HUES48 (cell line): ENCODE measurements at regions not wholly inside any gene's neighbourhood (a gene's known extent, or its start where the extent isn't known, plus 50 kb on each side); places are given as distances from the start of the nearest gene placed in this dataset.
"Not testable (repeated sequence)": the region's sequence is repeated elsewhere in the genome, so short reads cannot be mapped to it uniquely, and the experiment has no call there.

Source experiments
- H3K27ac ChIP-seq: one replicate; pipeline ENCODE4 v1.7.0; 2013; ENCODE audit warnings: low read depth, low read length, inconsistent platforms
- H3K27me3 ChIP-seq: 2 replicates; pipeline ENCODE4 v1.6.1; 2013; ENCODE audit warnings: mild to moderate bottlenecking, low read length; ENCODE audit not compliant: control insufficient read depth, insufficient read depth
- H3K36me3 ChIP-seq: 2 replicates; pipeline ENCODE4 v1.6.1; 2013; ENCODE audit warnings: low read length; ENCODE audit not compliant: control insufficient read depth, insufficient read depth
- H3K4me1 ChIP-seq: 2 replicates; pipeline ENCODE4 v1.6.1; 2013; ENCODE audit warnings: mild to moderate bottlenecking, low read length; ENCODE audit not compliant: control insufficient read depth, insufficient read depth
- H3K4me3 ChIP-seq: 2 replicates; pipeline ENCODE4 v1.5.1; 2013; ENCODE audit warnings: mild to moderate bottlenecking, low read depth, low read length
- H3K9ac ChIP-seq: 2 replicates; pipeline ENCODE4 v1.6.1; 2013; ENCODE audit warnings: mild to moderate bottlenecking, low read depth, low read length, moderate library complexity
- H3K9me3 ChIP-seq: 2 replicates; pipeline ENCODE4 v1.6.1; 2013; ENCODE audit warnings: low read length; ENCODE audit not compliant: control insufficient read depth, insufficient read depth

- H3K9ac ChIP-seq, H3K27me3 ChIP-seq, H3K4me1 ChIP-seq, H3K9me3 ChIP-seq, H3K27ac ChIP-seq, H3K36me3 ChIP-seq, H3K4me3 ChIP-seq: not testable (repeated sequence)
Observed at GRCh38 chr13:73301622-73302021, 242.8 kb downstream of the KLF5 start.

- no peak overlapping the region for H3K27ac ChIP-seq
- no peak overlapping the region for H3K4me3 ChIP-seq
- H3K9ac ChIP-seq, result no peak overlapping the region
- H3K27me3 ChIP-seq, result no peaks in the 10 kb centered on the region
- no peaks in the 10 kb centered on the region; the same call in 1 of the 2 replicates for H3K4me1 ChIP-seq
- H3K9me3 ChIP-seq, result no peaks in the 10 kb centered on the region
- no peaks in the 10 kb centered on the region for H3K36me3 ChIP-seq
Observed at GRCh38 chr13:73300718-73301425, 242.1 kb downstream of the KLF5 start.

- Histone ChIP-seq H3K4me1 (no peaks in the 10 kb centered on the region; the same call in 1 of the 2 replicates), H3K27me3 (no peaks in the 10 kb centered on the region), H3K9ac (no peak overlapping the region), H3K27ac (no peak overlapping the region), H3K36me3 (no peaks in the 10 kb centered on the region), H3K4me3 (no peak overlapping the region), H3K9me3 (no peaks in the 10 kb centered on the region)
Observed at GRCh38 chr13:73299787-73300186, 241.0 kb downstream of the KLF5 start.

GRCh38 chr13:73293913-73294523 is 235.2 kb downstream of the KLF5 start:
- H3K4me1 ChIP-seq, result peaks cover 10% of the 10 kb centered on the region
- no peaks in the 10 kb centered on the region for H3K9me3 ChIP-seq
- H3K4me3 ChIP-seq, result no peak overlapping the region

GRCh38 chr13:73292127-73292526 is 233.3 kb downstream of the KLF5 start:
- H3K9ac ChIP-seq, result no peak overlapping the region
- no peak overlapping the region for H3K4me3 ChIP-seq
- H3K27ac ChIP-seq, result no peak overlapping the region
- H3K4me1 ChIP-seq, result peaks cover 10% of the 10 kb centered on the region
- H3K27me3 ChIP-seq, result no peaks in the 10 kb centered on the region
- no peaks in the 10 kb centered on the region for H3K9me3 ChIP-seq
- H3K36me3 ChIP-seq, result no peaks in the 10 kb centered on the region

More at GRCh38 chr13:73293913-73294523, 235.2 kb downstream of the KLF5 start:
- Histone ChIP-seq H3K36me3 (no peaks in the 10 kb centered on the region), H3K27me3 (no peaks in the 10 kb centered on the region), H3K27ac (no peak overlapping the region), H3K9ac (no peak overlapping the region)

- no peaks in the 10 kb centered on the region for H3K36me3 ChIP-seq
Observed at GRCh38 chr13:73290844-73291243, 232.0 kb downstream of the KLF5 start.

GRCh38 chr13:73288596-73288995 is 229.8 kb downstream of the KLF5 start:
- Histone ChIP-seq H3K4me1 (peaks cover 4% of the 10 kb centered on the region), H3K9ac (no peak overlapping the region), H3K27me3 (no peaks in the 10 kb centered on the region), H3K27ac (no peak overlapping the region), H3K36me3 (no peaks in the 10 kb centered on the region), H3K9me3 (no peaks in the 10 kb centered on the region), H3K4me3 (no peak overlapping the region)

More at GRCh38 chr13:73290844-73291243, 232.0 kb downstream of the KLF5 start:
- Histone ChIP-seq H3K9me3 (no peaks in the 10 kb centered on the region), H3K4me3 (no peak overlapping the region), H3K4me1 (peaks cover 10% of the 10 kb centered on the region), H3K27ac (no peak overlapping the region), H3K9ac (no peak overlapping the region), H3K27me3 (no peaks in the 10 kb centered on the region)

- Histone ChIP-seq H3K4me3 (no peak overlapping the region), H3K27ac (no peak overlapping the region), H3K36me3 (no peaks in the 10 kb centered on the region), H3K4me1 (no peaks in the 10 kb centered on the region), H3K9ac (no peak overlapping the region), H3K9me3 (no peaks in the 10 kb centered on the region), H3K27me3 (no peaks in the 10 kb centered on the region)
Observed at GRCh38 chr13:73287831-73288230, 229.0 kb downstream of the KLF5 start.

- Histone ChIP-seq H3K27me3 (no peaks in the 10 kb centered on the region), H3K9ac (no peak overlapping the region), H3K4me3 (no peak overlapping the region), H3K36me3 (no peaks in the 10 kb centered on the region), H3K27ac (no peak overlapping the region), H3K9me3 (no peaks in the 10 kb centered on the region), H3K4me1 (no peaks in the 10 kb centered on the region)
Observed at GRCh38 chr13:73286942-73287620, 228.3 kb downstream of the KLF5 start.

GRCh38 chr13:73286177-73286576 is 227.4 kb downstream of the KLF5 start:
- Histone ChIP-seq H3K27me3 (no peaks in the 10 kb centered on the region), H3K4me3 (no peak overlapping the region), H3K9ac (no peak overlapping the region), H3K9me3 (no peaks in the 10 kb centered on the region), H3K36me3 (no peaks in the 10 kb centered on the region), H3K27ac (no peak overlapping the region), H3K4me1 (no peaks in the 10 kb centered on the region)
